IPS-18a (cell line): ENCODE measurements at regions not wholly inside any gene's neighbourhood (a gene's known extent, or its start where the extent isn't known, plus 50 kb on each side); places are given as distances from the start of the nearest gene placed in this dataset.
"Not testable (repeated sequence)": the region's sequence is repeated elsewhere in the genome, so short reads cannot be mapped to it uniquely, and the experiment has no call there.

Experiments used
- H3K27ac ChIP-seq: one replicate; pipeline ENCODE4 v1.5.1; 2013; ENCODE audit warnings: low read length
- H3K27me3 ChIP-seq: one replicate; pipeline ENCODE4 v1.6.1; 2013; ENCODE audit warnings: mild to moderate bottlenecking, low read length; ENCODE audit not compliant: control insufficient read depth, insufficient read depth
- H3K36me3 ChIP-seq: one replicate; pipeline ENCODE4 v1.6.1; 2013; ENCODE audit warnings: low read depth, low read length; ENCODE audit not compliant: control insufficient read depth
- H3K4me1 ChIP-seq: one replicate; pipeline ENCODE4 v1.6.1; 2013; ENCODE audit warnings: low read depth, low read length; ENCODE audit not compliant: control insufficient read depth
- H3K4me3 ChIP-seq: one replicate; pipeline ENCODE4 v1.5.1; 2013; ENCODE audit warnings: low read length
- H3K9ac ChIP-seq: one replicate; pipeline ENCODE4 v1.6.1; 2013; ENCODE audit warnings: mild to moderate bottlenecking, low read length, moderate library complexity
- H3K9me3 ChIP-seq: one replicate; pipeline ENCODE4 v1.6.1; 2013; ENCODE audit warnings: low read depth, low read length; ENCODE audit not compliant: control insufficient read depth

DNA sequence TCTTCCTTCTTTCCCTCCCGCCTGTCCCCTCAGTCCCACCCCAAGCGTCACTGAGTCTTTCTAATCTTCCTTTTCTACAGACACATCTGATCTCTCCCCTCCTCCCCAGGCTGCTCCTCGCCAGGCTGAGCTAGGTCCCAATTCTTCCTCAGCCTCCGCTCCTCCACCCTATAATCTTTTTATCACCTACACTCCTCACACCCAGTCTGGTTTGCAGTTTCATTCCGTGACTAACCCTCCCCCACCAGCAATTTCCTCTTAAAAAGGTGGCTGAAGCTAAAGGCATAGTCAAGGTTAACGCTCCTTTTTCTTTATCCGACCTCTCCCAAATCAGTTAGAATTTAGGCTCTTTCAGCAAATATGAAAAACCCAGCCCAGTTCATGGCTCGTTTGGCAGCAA, 325.8 kb downstream of the PCDH20 start:
- H3K27ac ChIP-seq, H3K9ac ChIP-seq, H3K4me3 ChIP-seq, H3K27me3 ChIP-seq, H3K9me3 ChIP-seq, H3K36me3 ChIP-seq: not testable (repeated sequence)
- H3K4me1 ChIP-seq, result peaks cover 14% of the 10 kb centered on the region

DNA sequence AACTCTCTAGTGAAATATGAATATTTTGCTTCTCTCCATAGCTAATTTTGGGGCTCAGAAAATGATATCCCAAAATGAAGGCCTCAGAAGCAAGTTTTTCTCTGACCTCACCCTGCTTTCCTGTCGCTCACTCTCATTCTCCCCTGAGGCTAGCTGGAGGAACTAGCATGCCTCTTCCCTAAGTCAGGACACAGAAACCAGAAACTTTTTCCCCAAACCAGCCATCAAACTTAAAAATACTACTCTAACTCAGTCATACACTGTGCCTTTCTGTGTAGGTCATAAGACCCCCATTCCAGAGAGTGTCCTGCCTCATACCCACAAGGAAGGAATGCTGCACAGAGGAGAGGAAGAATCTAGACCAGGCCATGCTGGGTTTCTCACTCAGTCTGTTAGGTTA, 329.6 kb downstream of the PCDH20 start:
- Histone ChIP-seq H3K9me3 (no peaks in the 10 kb centered on the region), H3K27me3 (no peaks in the 10 kb centered on the region), H3K36me3 (no peaks in the 10 kb centered on the region), H3K4me3 (no peak overlapping the region), H3K4me1 (peaks cover 7% of the 10 kb centered on the region), H3K9ac (no peak overlapping the region), H3K27ac (no peak overlapping the region)

DNA sequence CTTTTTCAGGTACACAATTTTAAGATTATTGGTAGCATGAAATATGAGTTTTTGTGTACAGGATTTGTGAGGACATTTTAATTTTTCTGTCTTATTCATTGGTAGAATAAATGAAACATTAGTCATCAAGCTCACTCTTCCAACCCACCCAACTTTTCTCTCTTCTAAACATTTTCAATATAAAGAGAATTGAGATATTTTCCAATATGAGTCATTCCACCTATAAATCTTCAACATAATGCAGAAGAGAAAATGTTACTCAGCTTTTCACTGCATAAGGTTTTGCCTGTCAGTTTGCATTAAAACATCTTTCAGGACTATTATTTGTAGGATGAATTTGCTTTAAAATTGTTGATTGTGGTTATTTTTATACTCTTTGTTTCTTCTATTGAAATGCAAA, 330.7 kb downstream of the PCDH20 start:
- Histone ChIP-seq H3K9ac (no peak overlapping the region), H3K4me1 (peaks cover 7% of the 10 kb centered on the region), H3K4me3 (no peak overlapping the region), H3K36me3 (no peaks in the 10 kb centered on the region), H3K27ac (no peak overlapping the region), H3K27me3 (no peaks in the 10 kb centered on the region), H3K9me3 (no peaks in the 10 kb centered on the region)

DNA sequence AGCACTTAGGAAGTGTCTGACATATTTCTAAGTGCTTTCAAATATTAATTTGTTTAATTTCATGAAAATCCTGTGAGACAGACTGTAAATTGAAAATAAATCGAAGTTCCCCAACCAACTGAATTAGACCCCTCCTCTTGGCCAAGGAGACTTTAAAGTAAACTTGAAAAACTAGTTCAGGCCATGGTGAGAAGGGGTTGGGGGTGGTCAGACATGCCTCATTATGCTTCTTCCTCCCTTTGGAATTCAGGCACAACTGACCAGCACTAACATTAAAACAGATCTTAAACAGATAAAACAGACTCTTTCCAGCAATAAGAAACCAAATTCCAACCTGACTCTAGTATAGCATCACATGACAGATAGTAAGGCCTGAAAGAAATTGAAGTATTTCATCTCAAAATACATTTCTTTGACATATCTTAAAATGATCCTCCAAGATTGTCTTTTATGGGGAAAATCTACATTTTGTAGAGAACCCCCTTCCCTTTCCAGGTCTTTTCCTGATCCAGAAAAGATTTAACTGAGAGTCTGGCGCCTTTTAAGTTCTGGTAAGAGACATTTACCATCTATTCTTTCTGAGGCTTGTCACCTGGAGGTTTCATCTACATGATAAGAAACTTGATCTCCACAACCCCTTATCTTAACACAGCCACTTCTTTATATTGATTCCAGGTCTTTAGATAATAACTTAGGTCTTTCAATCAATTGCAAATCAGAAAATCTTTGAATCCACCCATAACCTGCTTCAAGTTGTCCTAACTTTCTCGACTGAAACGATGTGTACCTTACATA, 336.5 kb downstream of the PCDH20 start:
- H3K9me3 ChIP-seq, result no peaks in the 10 kb centered on the region
- H3K27me3 ChIP-seq, result no peaks in the 10 kb centered on the region
- H3K4me3 ChIP-seq, result peak overlapping the region; percentile 3
- no peak overlapping the region for H3K27ac ChIP-seq
- peaks cover 12% of the 10 kb centered on the region for H3K4me1 ChIP-seq
- no peaks in the 10 kb centered on the region for H3K36me3 ChIP-seq
- no peak overlapping the region for H3K9ac ChIP-seq

DNA sequence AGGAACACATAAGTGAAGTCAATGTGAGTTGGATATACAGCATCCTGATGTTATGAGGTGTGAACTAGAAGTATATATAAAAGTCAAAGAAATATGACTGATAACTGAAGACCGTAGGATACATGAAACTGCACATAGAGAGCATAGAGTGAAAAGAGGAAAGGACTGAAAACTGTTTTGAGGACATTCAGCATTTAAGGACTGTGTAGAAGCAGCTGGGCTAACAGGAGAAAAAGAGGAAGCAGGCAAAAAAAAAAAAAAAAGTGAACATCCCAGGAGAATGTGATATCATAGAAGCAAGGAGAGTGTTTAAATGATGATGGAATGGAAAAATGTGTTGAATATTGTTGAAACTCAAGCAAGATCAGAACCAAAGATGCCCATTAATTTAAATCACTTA, 363.5 kb downstream of the PCDH20 start:
- Histone ChIP-seq H3K36me3 (no peaks in the 10 kb centered on the region), H3K27ac (no peak overlapping the region), H3K4me1 (no peaks in the 10 kb centered on the region), H3K4me3 (no peak overlapping the region), H3K27me3 (no peaks in the 10 kb centered on the region), H3K9ac (no peak overlapping the region), H3K9me3 (no peaks in the 10 kb centered on the region)

DNA sequence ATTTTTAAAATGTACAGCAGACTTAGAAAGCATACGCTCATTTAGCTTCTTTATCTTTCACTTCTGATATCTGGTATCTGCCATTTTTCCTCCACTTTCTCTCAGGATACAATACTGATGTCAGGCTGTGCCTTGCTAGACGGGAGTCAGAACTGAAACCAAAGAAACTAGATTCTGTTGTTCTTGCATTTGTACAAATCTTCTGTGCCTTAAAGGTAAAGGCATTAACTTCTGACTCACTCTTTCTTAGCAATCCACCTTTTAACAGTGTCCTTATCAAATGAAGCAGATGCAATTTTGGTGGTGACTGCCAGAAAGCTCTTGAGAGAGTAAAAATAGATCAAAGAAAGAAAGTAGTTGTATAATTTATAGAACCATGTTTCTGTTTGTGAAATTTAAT, 370.4 kb downstream of the PCDH20 start:
- peaks cover 12% of the 10 kb centered on the region for H3K4me1 ChIP-seq
- no peak overlapping the region for H3K9ac ChIP-seq
- H3K36me3 ChIP-seq, result no peaks in the 10 kb centered on the region
- no peak overlapping the region for H3K27ac ChIP-seq
- H3K27me3 ChIP-seq, result no peaks in the 10 kb centered on the region
- no peaks in the 10 kb centered on the region for H3K9me3 ChIP-seq
- no peak overlapping the region for H3K4me3 ChIP-seq

DNA sequence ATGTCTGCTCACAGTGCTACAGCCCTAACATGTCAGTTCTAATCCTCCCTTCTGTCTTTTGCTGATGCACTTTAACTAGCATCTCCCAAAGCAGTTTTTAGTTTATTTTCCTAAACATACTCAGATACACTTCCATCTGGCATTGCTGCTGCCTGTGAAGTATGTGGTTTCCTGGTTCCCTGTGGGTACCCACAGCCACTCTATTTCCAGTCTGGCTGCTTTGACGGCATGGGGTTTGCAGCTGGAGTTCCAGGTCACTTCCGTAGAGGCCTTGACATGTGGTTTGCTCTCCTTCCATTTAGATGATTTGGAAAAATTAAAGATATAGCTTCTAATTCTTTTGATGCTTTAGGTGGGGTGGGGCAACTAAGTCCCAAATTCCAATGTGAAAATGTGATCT, 375.5 kb downstream of the PCDH20 start:
- Histone ChIP-seq H3K27ac (no peak overlapping the region), H3K4me3 (no peak overlapping the region), H3K27me3 (no peaks in the 10 kb centered on the region), H3K9me3 (no peaks in the 10 kb centered on the region), H3K36me3 (no peaks in the 10 kb centered on the region), H3K9ac (no peak overlapping the region), H3K4me1 (peaks cover 12% of the 10 kb centered on the region)

DNA sequence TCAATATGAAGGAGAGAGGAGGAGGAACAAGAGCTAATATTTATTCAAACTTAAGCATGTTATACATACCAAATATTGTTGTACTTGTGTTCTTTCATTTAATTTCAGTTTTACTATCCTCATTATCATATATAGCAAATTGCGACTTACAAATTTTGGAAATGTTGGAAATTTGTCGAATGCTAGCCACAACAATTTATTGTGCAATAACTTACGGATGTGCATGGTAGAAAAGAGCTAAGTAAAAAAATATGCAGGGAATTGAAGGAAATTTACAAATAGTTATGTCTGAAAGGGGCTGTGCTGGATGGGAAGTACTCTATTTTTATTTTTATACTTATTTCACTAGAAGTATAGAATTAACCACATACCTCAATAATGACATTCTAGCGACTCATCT, 376.3 kb downstream of the PCDH20 start:
- H3K4me1 ChIP-seq, result peaks cover 8% of the 10 kb centered on the region
- no peak overlapping the region for H3K27ac ChIP-seq

DNA sequence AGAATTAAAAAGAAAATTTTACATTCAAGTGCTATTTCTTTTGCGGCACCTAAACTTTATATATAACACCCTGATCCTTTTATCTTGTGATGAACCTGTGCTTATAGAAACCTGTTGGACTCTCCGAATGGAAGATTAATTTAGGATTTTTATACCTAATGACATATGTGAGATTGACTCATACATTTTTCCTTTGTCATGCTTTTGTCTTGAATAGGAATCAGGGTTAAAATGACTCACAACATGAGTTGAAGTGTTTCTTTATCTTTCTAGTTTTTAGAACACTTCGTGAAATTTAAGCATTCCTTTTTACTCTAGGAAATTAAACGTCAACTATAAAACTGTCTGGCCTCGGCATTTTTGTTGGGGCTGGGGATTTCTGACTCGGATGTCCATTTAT, 378.9 kb downstream of the PCDH20 start:
- Histone ChIP-seq H3K9me3 (no peaks in the 10 kb centered on the region), H3K9ac (no peak overlapping the region), H3K27ac (no peak overlapping the region), H3K4me3 (no peak overlapping the region), H3K36me3 (no peaks in the 10 kb centered on the region), H3K4me1 (no peaks in the 10 kb centered on the region), H3K27me3 (no peaks in the 10 kb centered on the region)

More for the DNA sequence above, 376.3 kb downstream of the PCDH20 start:
- no peaks in the 10 kb centered on the region for H3K9me3 ChIP-seq
- H3K4me3 ChIP-seq, result no peak overlapping the region
- H3K27me3 ChIP-seq, result no peaks in the 10 kb centered on the region
- no peak overlapping the region for H3K9ac ChIP-seq
- no peaks in the 10 kb centered on the region for H3K36me3 ChIP-seq

DNA sequence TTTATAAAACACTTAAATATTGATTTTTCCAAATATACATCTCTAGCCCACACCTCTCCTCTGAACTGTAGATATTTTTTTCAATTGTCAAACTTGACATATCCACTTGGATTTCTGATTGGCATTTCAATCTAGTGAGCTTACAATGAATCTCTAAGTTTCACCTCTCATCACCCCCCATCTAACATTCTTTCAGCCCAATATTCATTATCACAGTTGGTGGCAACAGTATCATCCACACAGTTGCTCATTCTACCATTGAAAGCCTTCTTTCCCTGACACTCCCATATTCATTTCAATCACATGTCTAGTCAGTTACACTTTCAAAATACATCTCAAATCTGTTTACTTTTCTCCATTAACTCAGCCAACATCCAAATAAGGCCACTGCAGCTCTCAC, 385.2 kb downstream of the PCDH20 start:
- Histone ChIP-seq H3K4me3 (no peak overlapping the region), H3K4me1 (no peaks in the 10 kb centered on the region), H3K9ac (no peak overlapping the region), H3K36me3 (no peaks in the 10 kb centered on the region), H3K27ac (no peak overlapping the region), H3K9me3 (no peaks in the 10 kb centered on the region), H3K27me3 (no peaks in the 10 kb centered on the region)

DNA sequence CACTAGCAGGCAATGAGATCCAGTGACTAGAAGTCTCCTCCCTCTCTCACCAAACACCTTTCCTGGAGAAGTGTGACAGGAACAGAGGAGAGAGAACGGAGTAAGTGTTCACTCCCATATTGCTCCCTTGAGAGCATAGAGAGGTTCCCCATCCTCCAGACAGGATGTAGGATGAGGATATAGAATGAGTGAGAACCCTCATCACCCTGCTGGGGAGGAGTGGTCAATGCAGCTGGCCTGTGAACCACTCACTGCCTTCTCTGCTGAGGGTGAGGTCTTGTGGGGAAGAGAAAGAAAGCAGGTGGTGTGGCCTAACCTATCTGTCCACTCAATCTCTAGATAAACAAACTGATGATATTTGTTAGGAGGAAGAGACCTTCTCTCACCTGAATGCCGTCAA, 386.6 kb downstream of the PCDH20 start:
- no peaks in the 10 kb centered on the region for H3K9me3 ChIP-seq
- no peaks in the 10 kb centered on the region for H3K36me3 ChIP-seq
- no peak overlapping the region for H3K27ac ChIP-seq
- H3K27me3 ChIP-seq, result no peaks in the 10 kb centered on the region
- no peaks in the 10 kb centered on the region for H3K4me1 ChIP-seq
- H3K9ac ChIP-seq, result no peak overlapping the region
- H3K4me3 ChIP-seq, result no peak overlapping the region

DNA sequence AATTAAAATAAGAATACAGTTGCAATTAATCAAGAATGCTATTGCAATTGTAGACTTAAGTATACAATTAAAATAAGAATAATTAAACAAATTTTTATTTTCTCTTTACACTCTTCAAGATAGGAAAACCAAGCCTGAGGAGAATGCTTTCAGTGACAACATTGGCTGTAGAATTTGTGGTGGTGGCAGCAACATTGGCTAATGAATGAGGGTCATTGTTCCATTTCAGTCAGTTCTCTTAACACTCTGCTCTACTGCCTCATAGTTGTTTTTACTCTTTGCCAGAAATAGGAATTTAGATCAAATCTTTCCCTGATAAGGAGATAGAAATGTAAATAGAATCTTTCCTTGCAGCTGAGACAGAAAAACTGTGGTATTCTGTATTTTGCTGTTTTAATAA, 391.6 kb downstream of the PCDH20 start:
- Histone ChIP-seq H3K36me3 (no peaks in the 10 kb centered on the region), H3K27me3 (no peaks in the 10 kb centered on the region), H3K9ac (no peak overlapping the region), H3K4me1 (no peaks in the 10 kb centered on the region), H3K9me3 (no peaks in the 10 kb centered on the region), H3K27ac (no peak overlapping the region), H3K4me3 (no peak overlapping the region)
